SU-DHL-6 (cell line): ENCODE measurements at regions not wholly inside any gene's neighbourhood (a gene's known extent, or its start where the extent isn't known, plus 50 kb on each side); places are given as distances from the start of the nearest gene placed in this dataset.

Experiments used
- CTCF ChIP-seq: fragments of 200-600 bp; sonication (generic); IDR thresholded peaks from one replicate; pipeline ENCODE4 v1.5.1; 2017; ENCODE audit warnings: antibody characterized with exemption, mild to moderate bottlenecking, low read length, moderate library complexity; ENCODE audit not compliant: insufficient read depth, poor library complexity, severe bottlenecking
- EZH2phosphoT487 ChIP-seq: fragments of 200-600 bp; sonication (generic), shearing (Covaris generic); conservative IDR thresholded peaks from 2 replicates; pipeline ENCODE4 v1.6.1; 2018; ENCODE audit warnings: mild to moderate bottlenecking, antibody characterized with exemption, low read length, moderate library complexity, mixed read lengths

- TF ChIP-seq CTCF (no peak), EZH2phosphoT487 (no peak)
Measured at GRCh38 chr2:5825686-5826085, 133.5 kb downstream of the SOX11 start.
